ENCODE measurements at regions not wholly inside any gene's neighbourhood (a gene's known extent, or its start where the extent isn't known, plus 50 kb on each side); places are given as distances from the start of the nearest gene placed in this dataset.

DNA sequence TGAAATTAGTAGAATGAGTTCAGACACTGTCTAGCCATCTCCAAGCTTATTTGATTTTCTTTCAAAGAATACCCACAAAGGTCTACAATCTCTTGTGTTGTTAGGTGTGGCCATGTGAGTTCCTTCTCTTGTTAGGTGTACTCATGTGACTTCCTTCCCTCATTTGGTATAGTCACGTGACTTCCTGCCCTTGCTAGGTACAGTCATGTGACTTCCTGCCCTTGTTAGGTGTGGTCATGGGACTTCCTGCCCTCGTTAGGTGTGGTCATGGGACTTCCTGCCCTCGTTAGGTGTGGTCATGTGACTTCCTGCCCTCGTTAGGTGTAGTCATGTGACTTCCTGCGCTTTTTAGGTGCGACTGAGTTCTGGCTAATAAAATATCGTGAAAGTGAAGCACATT is 179.6 kb downstream of the TMX1 start:
- TF ChIP-seq, protein P1, sequence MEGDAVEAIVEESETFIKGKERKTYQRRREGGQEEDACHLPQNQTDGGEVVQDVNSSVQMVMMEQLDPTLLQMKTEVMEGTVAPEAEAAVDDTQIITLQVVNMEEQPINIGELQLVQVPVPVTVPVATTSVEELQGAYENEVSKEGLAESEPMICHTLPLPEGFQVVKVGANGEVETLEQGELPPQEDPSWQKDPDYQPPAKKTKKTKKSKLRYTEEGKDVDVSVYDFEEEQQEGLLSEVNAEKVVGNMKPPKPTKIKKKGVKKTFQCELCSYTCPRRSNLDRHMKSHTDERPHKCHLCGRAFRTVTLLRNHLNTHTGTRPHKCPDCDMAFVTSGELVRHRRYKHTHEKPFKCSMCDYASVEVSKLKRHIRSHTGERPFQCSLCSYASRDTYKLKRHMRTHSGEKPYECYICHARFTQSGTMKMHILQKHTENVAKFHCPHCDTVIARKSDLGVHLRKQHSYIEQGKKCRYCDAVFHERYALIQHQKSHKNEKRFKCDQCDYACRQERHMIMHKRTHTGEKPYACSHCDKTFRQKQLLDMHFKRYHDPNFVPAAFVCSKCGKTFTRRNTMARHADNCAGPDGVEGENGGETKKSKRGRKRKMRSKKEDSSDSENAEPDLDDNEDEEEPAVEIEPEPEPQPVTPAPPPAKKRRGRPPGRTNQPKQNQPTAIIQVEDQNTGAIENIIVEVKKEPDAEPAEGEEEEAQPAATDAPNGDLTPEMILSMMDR (IDR thresholded peaks at IDR 0.05 in 4 of 5, conservative IDR thresholded peaks at IDR 0.05 in 1 of 5): no peak
- TF ChIP-seq POLR2A (IDR thresholded peaks at IDR 0.05): no peak

Measured in gastrocnemius medialis (tissue), 4 donors.